Parathyroid adenoma (tissue), 2 donors: ENCODE measurements at regions not wholly inside any gene's neighbourhood (a gene's known extent, or its start where the extent isn't known, plus 50 kb on each side); places are given as distances from the start of the nearest gene placed in this dataset.

Source experiments
- H2AFZ ChIP-seq: fragments of 300-600 bp; sonication (generic); one replicate; pipeline ENCODE4 v1.7.0; 2017; ENCODE audit warnings: antibody characterized with exemption, mild to moderate bottlenecking
- H3K27ac ChIP-seq: fragments of 300-600 bp; sonication (generic); one replicate; pipeline ENCODE4 v1.7.0; 2017
- H3K27me3 ChIP-seq: fragments of 300-600 bp; sonication (generic); one replicate; pipeline ENCODE4 v1.7.0; 2017; ENCODE audit warnings: low read length; ENCODE audit not compliant: control insufficient read depth, insufficient read depth
- H3K36me3 ChIP-seq: fragments of 300-600 bp; sonication (generic); one replicate; pipeline ENCODE4 v1.7.0; 2017; ENCODE audit warnings: low read length; ENCODE audit not compliant: control insufficient read depth, insufficient read depth
- H3K4me1 ChIP-seq: fragments of 300-600 bp; sonication (generic); one replicate; pipeline ENCODE4 v1.7.0; 2017; ENCODE audit warnings: control low read depth
- H3K4me2 ChIP-seq: fragments of 300-600 bp; sonication (generic); one replicate; pipeline ENCODE4 v1.7.0; 2017; ENCODE audit warnings: low read length
- H3K4me3 ChIP-seq: fragments of 300-600 bp; sonication (generic); one replicate; pipeline ENCODE4 v1.7.0; 2017; ENCODE audit warnings: low read depth, low read length
- H3K79me2 ChIP-seq: fragments of 300-600 bp; sonication (generic); one replicate; pipeline ENCODE4 v1.7.0; 2017; ENCODE audit warnings: control low read depth
- H3K9ac ChIP-seq: fragments of 300-600 bp; sonication (generic); one replicate; pipeline ENCODE4 v1.7.0; 2017; ENCODE audit warnings: mild to moderate bottlenecking
- H3K9me3 ChIP-seq: fragments of 300-600 bp; sonication (generic); one replicate; pipeline ENCODE4 v1.7.0; 2017; ENCODE audit warnings: low read length; ENCODE audit not compliant: control insufficient read depth
- TF ChIP-seq, protein P1 (sequence below): fragments of 300-600 bp; sonication (generic); IDR thresholded peaks from one replicate; pipeline ENCODE4 v1.7.0; 2017; ENCODE audit warnings: antibody characterized with exemption, mild to moderate bottlenecking
- donor health status: primary hyperparathyroidism.

DNA sequence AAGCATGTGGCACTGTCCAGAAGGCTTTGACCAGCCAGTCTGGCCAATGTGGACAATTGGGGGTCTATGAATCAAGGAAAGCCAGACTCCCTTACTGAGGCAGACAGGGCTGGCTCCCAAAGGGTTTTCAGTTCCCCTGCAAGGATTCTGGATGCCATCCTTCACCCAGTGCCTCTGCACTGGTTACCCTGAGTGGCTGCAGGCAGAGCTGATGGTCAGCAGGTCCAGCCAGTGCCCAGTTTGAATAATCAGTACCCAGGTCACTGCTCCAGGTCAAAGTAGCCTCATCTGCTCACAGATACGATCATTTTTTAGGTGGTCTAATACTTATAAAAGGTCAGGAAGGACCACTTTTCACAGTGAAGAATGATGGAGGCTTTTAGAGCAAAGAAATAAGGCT, 52.2 kb upstream of the MAMLD1 start:
- Histone ChIP-seq H3K9ac (no peak overlapping the region), H3K4me3 (no peak overlapping the region), H3K4me1 (no peaks in the 10 kb centered on the region), H3K4me2 (no peak overlapping the region), H3K27me3 (no peaks in the 10 kb centered on the region), H3K9me3 (no peaks in the 10 kb centered on the region), H3K27ac (no peak overlapping the region), H2AFZ (no peak overlapping the region), H3K36me3 (no peaks in the 10 kb centered on the region), H3K79me2 (no peaks in the 10 kb centered on the region)
- TF ChIP-seq, protein P1, sequence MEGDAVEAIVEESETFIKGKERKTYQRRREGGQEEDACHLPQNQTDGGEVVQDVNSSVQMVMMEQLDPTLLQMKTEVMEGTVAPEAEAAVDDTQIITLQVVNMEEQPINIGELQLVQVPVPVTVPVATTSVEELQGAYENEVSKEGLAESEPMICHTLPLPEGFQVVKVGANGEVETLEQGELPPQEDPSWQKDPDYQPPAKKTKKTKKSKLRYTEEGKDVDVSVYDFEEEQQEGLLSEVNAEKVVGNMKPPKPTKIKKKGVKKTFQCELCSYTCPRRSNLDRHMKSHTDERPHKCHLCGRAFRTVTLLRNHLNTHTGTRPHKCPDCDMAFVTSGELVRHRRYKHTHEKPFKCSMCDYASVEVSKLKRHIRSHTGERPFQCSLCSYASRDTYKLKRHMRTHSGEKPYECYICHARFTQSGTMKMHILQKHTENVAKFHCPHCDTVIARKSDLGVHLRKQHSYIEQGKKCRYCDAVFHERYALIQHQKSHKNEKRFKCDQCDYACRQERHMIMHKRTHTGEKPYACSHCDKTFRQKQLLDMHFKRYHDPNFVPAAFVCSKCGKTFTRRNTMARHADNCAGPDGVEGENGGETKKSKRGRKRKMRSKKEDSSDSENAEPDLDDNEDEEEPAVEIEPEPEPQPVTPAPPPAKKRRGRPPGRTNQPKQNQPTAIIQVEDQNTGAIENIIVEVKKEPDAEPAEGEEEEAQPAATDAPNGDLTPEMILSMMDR = no peak

DNA sequence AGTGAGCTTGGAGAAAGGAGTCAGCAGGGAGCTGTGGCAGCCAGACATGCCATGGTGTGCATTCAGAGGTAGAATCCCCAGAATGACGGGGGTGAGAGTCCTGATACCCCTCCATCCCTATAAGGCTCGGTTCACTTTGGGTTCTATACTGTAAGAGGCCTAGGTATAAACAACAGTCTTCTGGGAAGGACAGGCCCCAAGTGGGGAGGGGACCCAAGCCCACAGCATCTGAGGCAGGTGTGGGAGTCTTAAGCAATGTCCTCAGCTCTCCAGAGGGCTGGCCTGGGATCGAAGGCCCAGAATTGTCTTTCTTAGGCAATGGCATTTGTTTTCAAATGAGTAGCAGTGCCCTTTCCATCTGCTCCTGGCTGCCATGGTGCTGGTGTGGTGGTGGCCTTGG, 50.2 kb upstream of the MAMLD1 start:
- Histone ChIP-seq H3K27me3 (no peaks in the 10 kb centered on the region), H3K4me3 (no peak overlapping the region), H3K9ac (no peak overlapping the region), H3K36me3 (no peaks in the 10 kb centered on the region), H3K27ac (no peak overlapping the region), H3K4me2 (no peak overlapping the region), H3K9me3 (no peaks in the 10 kb centered on the region), H2AFZ (no peak overlapping the region), H3K4me1 (no peaks in the 10 kb centered on the region), H3K79me2 (no peaks in the 10 kb centered on the region)
- TF ChIP-seq, protein P1 = no peak
